Mesodermal cell (in vitro differentiated cells): ENCODE measurements at regions not wholly inside any gene's neighbourhood (a gene's known extent, or its start where the extent isn't known, plus 50 kb on each side); places are given as distances from the start of the nearest gene placed in this dataset.

Experiments
- H3K27ac ChIP-seq: 2 replicates; pipeline ENCODE4 v1.7.0; 2013; ENCODE audit warnings: mild to moderate bottlenecking, low read depth, low read length, moderate library complexity; ENCODE audit not compliant: severe bottlenecking
- H3K36me3 ChIP-seq: 2 replicates; pipeline ENCODE4 v1.7.1; 2013; ENCODE audit warnings: mild to moderate bottlenecking, low read length, moderate library complexity; ENCODE audit not compliant: control insufficient read depth, insufficient read depth
- H3K4me1 ChIP-seq: one replicate; pipeline ENCODE4 v1.7.1; 2013; ENCODE audit warnings: mild to moderate bottlenecking, low read length; ENCODE audit not compliant: insufficient read depth, control insufficient read depth, poor library complexity, severe bottlenecking
- H3K4me3 ChIP-seq: 2 replicates; pipeline ENCODE4 v1.7.0; 2013; ENCODE audit warnings: low read length, control low read depth, mild to moderate bottlenecking; ENCODE audit not compliant: insufficient read depth, poor library complexity, severe bottlenecking; ENCODE audit errors: extremely low read depth
- H3K9me3 ChIP-seq: 2 replicates; pipeline ENCODE4 v1.7.1; 2013; ENCODE audit warnings: mild to moderate bottlenecking, low read length, moderate library complexity; ENCODE audit not compliant: control insufficient read depth
- WGBS, 2 experiments: methylation state at CpG; one replicate each; pipeline ENCODE4 v1.1.5; 2013; ENCODE audit warnings: missing lambda C conversion rate in 2 of 2; ENCODE audit not compliant: insufficient coverage in 2 of 2; 5-methylcytosine and 5-hydroxymethylcytosine counted together

DNA sequence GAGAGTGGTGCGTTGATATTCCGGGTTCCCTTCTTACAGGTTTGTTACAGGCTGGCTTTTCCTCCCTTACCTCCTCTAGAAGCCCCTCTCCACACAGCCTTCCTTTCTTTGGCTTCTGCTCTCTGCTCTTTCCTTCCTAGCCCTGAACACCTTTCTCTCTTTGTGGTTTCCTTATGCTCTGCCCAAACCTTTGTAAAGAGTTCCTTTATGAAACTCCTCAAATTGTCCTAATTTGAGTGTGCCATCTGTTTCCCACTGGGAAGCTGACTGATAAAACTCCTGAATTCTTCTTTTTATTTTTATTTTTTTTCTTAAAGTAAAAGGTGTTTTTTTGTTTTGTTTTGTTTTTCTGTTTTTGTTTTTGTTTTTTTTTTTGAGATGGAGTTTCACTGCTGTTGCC lies 60.1 kb upstream of the OTX2 start:
- Histone ChIP-seq H3K4me1 (no peaks in the 10 kb centered on the region), H3K36me3 (no peaks in the 10 kb centered on the region), H3K4me3 (no peak overlapping the region), H3K9me3 (no peaks in the 10 kb centered on the region), H3K27ac (no peak overlapping the region)
- WGBS, 2 experiments, result 100% methylated on average over 2 of the region's 2 CpGs

DNA sequence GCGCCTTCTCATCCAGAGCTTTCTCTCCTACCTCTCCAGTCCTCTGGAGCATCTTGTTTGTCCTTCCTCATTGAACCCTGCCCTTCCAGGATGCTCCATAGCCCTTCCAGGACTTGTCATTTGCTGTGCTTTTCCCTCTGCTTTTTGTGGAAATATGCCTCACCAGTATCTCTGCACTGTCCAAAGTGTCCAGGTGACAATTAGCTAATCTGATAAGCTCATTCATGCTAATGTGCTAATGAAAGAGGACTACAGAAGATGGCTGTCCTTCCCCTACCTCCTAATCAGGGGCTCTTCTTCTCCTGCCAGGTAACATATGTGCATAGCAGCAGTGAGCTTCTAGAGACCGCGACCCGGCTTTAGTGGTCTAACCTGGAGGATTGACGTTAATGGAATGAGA lies 58.4 kb upstream of the OTX2 start:
- no peak overlapping the region for H3K4me3 ChIP-seq
- H3K4me1 ChIP-seq, result no peaks in the 10 kb centered on the region
- no peaks in the 10 kb centered on the region for H3K36me3 ChIP-seq
- H3K9me3 ChIP-seq, result no peaks in the 10 kb centered on the region
- H3K27ac ChIP-seq, result no peak overlapping the region
- 84 to 93% methylated on average over 2 to 5 of the region's 5 CpGs for WGBS, 2 experiments

DNA sequence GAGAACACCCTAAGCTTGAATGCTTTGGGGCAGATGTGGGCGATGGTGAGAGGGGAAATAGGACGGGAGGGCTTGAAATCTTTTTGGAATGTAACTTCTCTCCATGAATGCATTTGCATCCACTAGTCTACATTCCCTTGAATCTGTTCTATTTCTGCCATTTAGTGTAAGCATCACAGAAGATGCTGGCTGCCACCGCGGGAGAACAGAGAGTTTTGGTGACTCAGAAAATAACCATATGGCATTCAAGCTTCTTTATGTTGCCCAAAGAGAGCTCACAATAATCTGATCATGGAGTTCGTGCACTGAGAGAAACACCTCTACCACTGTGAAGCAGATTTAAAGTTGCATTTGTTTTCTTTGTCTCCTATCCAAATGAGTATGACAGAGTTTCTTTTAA lies 52.6 kb upstream of the OTX2 start:
- Histone ChIP-seq H3K9me3 (no peaks in the 10 kb centered on the region), H3K27ac (no peak overlapping the region), H3K4me3 (no peak overlapping the region), H3K4me1 (no peaks in the 10 kb centered on the region), H3K36me3 (no peaks in the 10 kb centered on the region)
- 31 to 44% methylated on average over 2 to 3 of the region's 5 CpGs for WGBS, 2 experiments

DNA sequence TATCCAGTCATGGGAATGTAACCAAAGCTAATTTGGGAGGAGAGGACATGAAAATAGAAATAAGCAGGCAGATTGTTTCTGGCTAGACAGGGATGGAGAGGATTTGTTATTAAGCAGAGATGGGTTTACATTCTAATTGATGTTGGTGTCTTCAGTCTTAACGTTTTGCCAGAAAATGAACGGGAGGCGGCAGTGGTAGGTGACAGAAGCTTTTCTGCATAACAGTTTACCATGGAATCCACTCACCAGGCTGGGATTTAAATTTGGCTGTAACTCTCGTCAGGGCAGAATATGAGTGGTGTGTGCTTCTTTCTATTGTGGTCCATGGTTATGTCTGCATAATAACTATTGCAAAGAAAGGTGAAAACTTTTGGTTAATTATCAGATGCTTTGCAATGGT lies 50.2 kb upstream of the OTX2 start:
- Histone ChIP-seq H3K9me3 (no peaks in the 10 kb centered on the region), H3K27ac (no peak overlapping the region), H3K4me3 (no peak overlapping the region), H3K36me3 (no peaks in the 10 kb centered on the region), H3K4me1 (peaks cover 6% of the 10 kb centered on the region)
- WGBS, 2 experiments, result 54% methylated on average over 4 of the region's 4 CpGs; no CpG with 5 or more reads in 1 of the 2 experiments
